DND-41 (cell line): ENCODE measurements at regions not wholly inside any gene's neighbourhood (a gene's known extent, or its start where the extent isn't known, plus 50 kb on each side); places are given as distances from the start of the nearest gene placed in this dataset.

ENCODE experiments used
- ATAC-seq: fragments of 200-7000 bp; cut with Tn5 transposase; 3 replicates; pipeline ENCODE4 v1.9.1; 2021; ENCODE audit warnings: low read depth; ENCODE audit not compliant: insufficient read depth
- DNase-seq: peaks from one replicate; pipeline ENCODE4 v3.0.0-alpha.2; 2020
- H2AFZ ChIP-seq: 2 replicates; pipeline ENCODE4 v1.6.0; 2012; ENCODE audit warnings: low read depth, low read length
- H3K27ac ChIP-seq: 2 replicates; pipeline ENCODE4 v1.5.1; 2012; ENCODE audit warnings: low read length, inconsistent platforms
- H3K27me3 ChIP-seq: fragments of 200-600 bp; sonication (generic); 2 replicates; pipeline ENCODE4 v1.6.0; 2012; ENCODE audit warnings: low read length, mild to moderate bottlenecking, inconsistent platforms; ENCODE audit not compliant: insufficient read depth, poor library complexity
- H3K36me3 ChIP-seq: 2 replicates; pipeline ENCODE4 v1.5.1; 2012; ENCODE audit warnings: low read length, inconsistent platforms; ENCODE audit not compliant: insufficient read depth
- H3K4me1 ChIP-seq: 2 replicates; pipeline ENCODE4 v1.5.1; 2012; ENCODE audit warnings: mild to moderate bottlenecking, low read length; ENCODE audit not compliant: insufficient read depth
- H3K4me2 ChIP-seq: 2 replicates; pipeline ENCODE4 v1.6.0; 2012; ENCODE audit warnings: mild to moderate bottlenecking, moderate library complexity, low read length, inconsistent platforms; ENCODE audit not compliant: insufficient read depth
- H3K4me3 ChIP-seq, 2 experiments: fragments of 200-600 bp in 1 of 2; shearing (Covaris generic) in 1 of 2; 2 replicates each; pipeline ENCODE4 v1.5.1; 2012 to 2016; ENCODE audit warnings: inconsistent platforms in 2 of 2, low read length in 2 of 2, mild to moderate bottlenecking in 2 of 2, low read depth in 1 of 2, moderate library complexity in 1 of 2
- H3K79me2 ChIP-seq: 2 replicates; pipeline ENCODE4 v1.6.0; 2012; ENCODE audit warnings: low read length, inconsistent platforms; ENCODE audit not compliant: insufficient read depth
- H3K9ac ChIP-seq: 2 replicates; pipeline ENCODE4 v1.6.0; 2012; ENCODE audit warnings: low read depth, mild to moderate bottlenecking, inconsistent platforms, low read length, moderate library complexity
- H3K9me3 ChIP-seq: 2 replicates; pipeline ENCODE4 v1.5.1; 2012; ENCODE audit warnings: low read length, moderate library complexity, mild to moderate bottlenecking, inconsistent platforms; ENCODE audit not compliant: insufficient read depth, severe bottlenecking
- H4K20me1 ChIP-seq: 2 replicates; pipeline ENCODE4 v1.6.0; 2012; ENCODE audit warnings: low read length; ENCODE audit not compliant: insufficient read depth
- CTCF ChIP-seq: IDR thresholded peaks from 2 replicates; pipeline ENCODE4 v1.5.1; 2012; ENCODE audit warnings: borderline replicate concordance, low read length, moderate library complexity, mild to moderate bottlenecking; ENCODE audit not compliant: poor library complexity, severe bottlenecking; ENCODE audit errors: extremely low read depth
- EZH2 ChIP-seq: IDR thresholded peaks from 3 replicates; pipeline ENCODE4 v1.6.1; 2012; ENCODE audit warnings: borderline replicate concordance, low read depth, mild to moderate bottlenecking, moderate library complexity, low read length, inconsistent platforms; ENCODE audit not compliant: severe bottlenecking

DNA sequence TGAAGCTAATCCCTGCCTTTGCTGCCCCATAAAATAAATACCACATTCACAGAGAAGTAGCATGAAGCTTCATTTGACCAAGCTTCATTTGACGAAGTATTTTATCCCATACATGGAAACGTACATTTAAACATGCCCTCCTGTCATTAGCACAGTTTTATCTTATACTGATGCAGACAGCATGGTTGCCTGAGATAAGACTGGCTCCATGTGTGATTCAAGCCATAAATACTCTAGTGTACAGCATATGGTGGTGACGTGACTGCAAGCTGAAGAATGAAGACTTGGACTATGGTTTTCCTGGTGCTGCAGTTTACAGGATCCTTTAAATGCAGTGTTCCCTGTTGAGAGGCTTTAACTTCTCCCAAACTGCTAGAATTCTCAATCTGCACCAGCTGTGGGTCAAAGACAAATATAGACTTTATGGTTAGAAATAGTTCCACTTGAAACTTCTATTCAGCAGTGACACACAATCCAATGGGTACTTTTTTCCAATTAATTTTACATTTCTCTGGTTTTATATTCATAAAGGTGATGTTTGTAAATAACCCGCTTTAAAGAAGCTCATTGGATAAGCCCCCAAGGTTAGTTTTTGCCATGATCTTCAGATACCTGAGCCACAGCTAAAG lies 64.9 kb downstream of the CYB561 start:
- DNase-seq (no peak), ATAC-seq (no peak)
- TF ChIP-seq EZH2 = no peak
- no peaks in the 10 kb centered on the region for H3K9me3 ChIP-seq
- no peaks in the 10 kb centered on the region for H4K20me1 ChIP-seq
- H3K79me2 ChIP-seq = no peaks in the 10 kb centered on the region
- H3K9ac ChIP-seq = no peak overlapping the region
- H3K4me1 ChIP-seq = no peaks in the 10 kb centered on the region
- H3K36me3 ChIP-seq = no peaks in the 10 kb centered on the region; the same call in 1 of the 2 replicates
- H2AFZ ChIP-seq = no peak overlapping the region
- no peak overlapping the region for H3K4me3 ChIP-seq
- H3K27ac ChIP-seq = no peak overlapping the region
- H3K27me3 ChIP-seq = no peaks in the 10 kb centered on the region
- H3K4me2 ChIP-seq = no peak overlapping the region

DNA sequence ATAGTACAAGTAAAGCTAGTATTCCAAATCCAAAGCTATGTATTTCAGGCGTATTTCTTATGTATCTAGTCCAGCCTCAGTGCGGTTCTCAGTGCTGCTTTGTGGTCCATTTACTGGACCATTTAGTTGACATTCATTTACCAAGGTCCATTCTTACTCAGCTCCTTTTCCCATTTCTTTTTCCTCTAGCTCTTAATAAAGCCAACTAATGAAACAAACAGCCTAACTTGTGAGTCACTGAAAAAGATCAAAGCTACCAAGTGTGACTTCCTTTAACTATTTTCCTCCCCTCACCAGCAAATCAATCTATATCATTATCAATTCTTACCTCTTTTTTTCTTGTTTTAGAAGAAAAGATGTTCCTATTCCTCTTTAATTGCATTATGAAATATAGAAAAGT lies 64.0 kb downstream of the CYB561 start:
- H3K27me3 ChIP-seq = no peaks in the 10 kb centered on the region
- no peak overlapping the region for H3K4me3 ChIP-seq
- no peaks in the 10 kb centered on the region for H3K9me3 ChIP-seq
- no peaks in the 10 kb centered on the region for H3K79me2 ChIP-seq
- H4K20me1 ChIP-seq = no peaks in the 10 kb centered on the region
- DNase-seq = no peak
- no peak overlapping the region for H3K4me2 ChIP-seq
- no peak overlapping the region for H2AFZ ChIP-seq
- H3K4me1 ChIP-seq = no peaks in the 10 kb centered on the region
- no peak overlapping the region for H3K9ac ChIP-seq
- no peak overlapping the region for H3K27ac ChIP-seq
- no peaks in the 10 kb centered on the region; the same call in 1 of the 2 replicates for H3K36me3 ChIP-seq
- no peak for ATAC-seq
- no peak for TF ChIP-seq CTCF
- TF ChIP-seq EZH2 = no peak
